HAP-1 (cell line): ENCODE measurements at regions not wholly inside any gene's neighbourhood (a gene's known extent, or its start where the extent isn't known, plus 50 kb on each side); places are given as distances from the start of the nearest gene placed in this dataset.
A peak's percentile ranks its signal among the peaks of the same experiment; 100 is the strongest.
"Not testable (repeated sequence)": the region's sequence is repeated elsewhere in the genome, so short reads cannot be mapped to it uniquely, and the experiment has no call there.

Experiments
- DNase-seq, 2 experiments: peaks; one replicate each; pipeline ENCODE4 v3.0.0-alpha.2; 2016 to 2020; ENCODE audit warnings: low spot score in 2 of 2
- H3K27me3 ChIP-seq: fragments of 250-450 bp; sonication (Bioruptor Pico); 2 replicates; pipeline ENCODE4 v1.5.1; 2020; ENCODE audit warnings: low read depth, mild to moderate bottlenecking, moderate library complexity
- H3K36me3 ChIP-seq: fragments of 250-450 bp; sonication (Bioruptor Pico); replicated peaks from 2 replicates; pipeline ENCODE4 v1.5.1; 2020; ENCODE audit warnings: mild to moderate bottlenecking
- H3K4me1 ChIP-seq: fragments of 250-450 bp; sonication (Bioruptor Pico); 2 replicates; pipeline ENCODE4 v1.5.1; 2020; ENCODE audit warnings: mild to moderate bottlenecking
- H3K4me3 ChIP-seq: fragments of 250-450 bp; sonication (Bioruptor Pico); 2 replicates; pipeline ENCODE4 v1.5.1; 2020; ENCODE audit warnings: mild to moderate bottlenecking, moderate library complexity
- H3K9me3 ChIP-seq: fragments of 250-450 bp; sonication (Bioruptor Pico); 2 replicates; pipeline ENCODE4 v1.5.1; 2020; ENCODE audit warnings: mild to moderate bottlenecking, moderate library complexity
- in situ Hi-C: fragments of 300-500 bp; cut with MboI; formaldehyde crosslinking; loops from 3 replicates; pipeline ENCODE4 v1.14.3; 2020; ENCODE audit warnings: low sequenced_read_pairs, inconsistent platforms, mixed read lengths

- Histone ChIP-seq H3K9me3 (no peaks in the 10 kb centered on the region), H3K4me1 (no peaks in the 10 kb centered on the region), H3K36me3 (no peaks in the 10 kb centered on the region), H3K27me3 (peaks cover 9% of the 10 kb centered on the region; the same call in 1 of the 2 replicates), H3K4me3 (no peak overlapping the region)
- in situ Hi-C loops, result no loop called here
- no peak for DNase-seq
These were observed 362.2 kb upstream of the ROPN1 start for GRCh38 chr3:124354150-124354549.

GRCh38 chr3:124358156-124358555, 366.2 kb upstream of the ROPN1 start:
- in situ Hi-C loops, result no loop called here
- no peak overlapping the region for H3K4me3 ChIP-seq

GRCh38 chr3:124360155-124360554, 368.2 kb upstream of the ROPN1 start:
- Histone ChIP-seq H3K4me3 (no peak overlapping the region), H3K9me3 (no peaks in the 10 kb centered on the region), H3K4me1 (no peaks in the 10 kb centered on the region), H3K27me3 (no peaks in the 10 kb centered on the region), H3K36me3 (no peaks in the 10 kb centered on the region)
- in situ Hi-C loops, result no loop called here
- no peak for DNase-seq

More at GRCh38 chr3:124358156-124358555, 366.2 kb upstream of the ROPN1 start:
- peaks cover 9% of the 10 kb centered on the region; the same call in 1 of the 2 replicates for H3K27me3 ChIP-seq
- H3K36me3 ChIP-seq, result no peaks in the 10 kb centered on the region
- no peaks in the 10 kb centered on the region for H3K9me3 ChIP-seq
- no peak for DNase-seq
- no peaks in the 10 kb centered on the region for H3K4me1 ChIP-seq

GRCh38 chr3:124360563-124360962, 368.6 kb upstream of the ROPN1 start:
- H3K27me3 ChIP-seq, result no peaks in the 10 kb centered on the region
- no peaks in the 10 kb centered on the region for H3K36me3 ChIP-seq
- peak in 1 of 2 experiments; percentile 10 for DNase-seq
- H3K9me3 ChIP-seq, result no peaks in the 10 kb centered on the region
- in situ Hi-C loops, result no loop called here
- no peaks in the 10 kb centered on the region for H3K4me1 ChIP-seq
- H3K4me3 ChIP-seq, result no peak overlapping the region

- Histone ChIP-seq H3K4me3 (no peak overlapping the region), H3K4me1 (no peaks in the 10 kb centered on the region), H3K9me3 (no peaks in the 10 kb centered on the region), H3K27me3 (no peaks in the 10 kb centered on the region), H3K36me3 (no peaks in the 10 kb centered on the region)
- in situ Hi-C loops, result no loop called here
- no peak for DNase-seq
These were observed 368.7 kb upstream of the UMPS start for GRCh38 chr3:124361566-124361965.

- H3K4me3 ChIP-seq, result no peak overlapping the region
- no peaks in the 10 kb centered on the region for H3K4me1 ChIP-seq
- H3K9me3 ChIP-seq, result no peaks in the 10 kb centered on the region
- no peaks in the 10 kb centered on the region for H3K36me3 ChIP-seq
- in situ Hi-C loops, result no loop called here
- DNase-seq, result no peak
- H3K27me3 ChIP-seq, result no peaks in the 10 kb centered on the region
These were observed 367.8 kb upstream of the UMPS start for GRCh38 chr3:124362455-124362854.

GRCh38 chr3:124363476-124363875, 366.8 kb upstream of the UMPS start:
- H3K4me3 ChIP-seq, result no peak overlapping the region
- H3K27me3 ChIP-seq, result no peaks in the 10 kb centered on the region
- no peak for DNase-seq
- no peaks in the 10 kb centered on the region for H3K9me3 ChIP-seq
- H3K4me1 ChIP-seq, result no peaks in the 10 kb centered on the region
- in situ Hi-C loops, result no loop called here
- H3K36me3 ChIP-seq, result no peaks in the 10 kb centered on the region

- Histone ChIP-seq H3K9me3 (no peaks in the 10 kb centered on the region), H3K4me1 (no peaks in the 10 kb centered on the region), H3K4me3 (no peak overlapping the region), H3K36me3 (no peaks in the 10 kb centered on the region), H3K27me3 (no peaks in the 10 kb centered on the region)
- DNase-seq, result no peak
- in situ Hi-C loops, result no loop called here
These were observed 365.8 kb upstream of the UMPS start for GRCh38 chr3:124364317-124365020.

GRCh38 chr3:124366655-124367054, 363.6 kb upstream of the UMPS start:
- H3K4me1 ChIP-seq, DNase-seq, in situ Hi-C loops, H3K36me3 ChIP-seq, H3K4me3 ChIP-seq, H3K27me3 ChIP-seq, H3K9me3 ChIP-seq: not testable (repeated sequence)

GRCh38 chr3:124372775-124373174, 357.5 kb upstream of the UMPS start:
- Histone ChIP-seq H3K4me3 (no peak overlapping the region), H3K4me1 (no peaks in the 10 kb centered on the region), H3K36me3 (no peaks in the 10 kb centered on the region), H3K9me3 (no peaks in the 10 kb centered on the region), H3K27me3 (no peaks in the 10 kb centered on the region)
- peak in 1 of 2 experiments; percentile 12 for DNase-seq
- in situ Hi-C loops, result no loop called here

- Histone ChIP-seq H3K9me3 (no peaks in the 10 kb centered on the region), H3K4me1 (no peaks in the 10 kb centered on the region), H3K27me3 (no peaks in the 10 kb centered on the region), H3K4me3 (no peak overlapping the region), H3K36me3 (no peaks in the 10 kb centered on the region)
- in situ Hi-C loops, result no loop called here
- DNase-seq, result no peak
These were observed 356.7 kb upstream of the UMPS start for GRCh38 chr3:124373524-124373923.

GRCh38 chr3:124374583-124374982, 355.7 kb upstream of the UMPS start:
- H3K36me3 ChIP-seq, result no peaks in the 10 kb centered on the region
- in situ Hi-C loops, result no loop called here

GRCh38 chr3:124381575-124382333, 348.5 kb upstream of the UMPS start:
- Histone ChIP-seq H3K9me3 (no peaks in the 10 kb centered on the region), H3K27me3 (peaks cover 6% of the 10 kb centered on the region; the same call in 1 of the 2 replicates), H3K36me3 (no peaks in the 10 kb centered on the region), H3K4me1 (no peaks in the 10 kb centered on the region), H3K4me3 (no peak overlapping the region)
- in situ Hi-C loops, result no loop called here
- DNase-seq, result no peak

More at GRCh38 chr3:124374583-124374982, 355.7 kb upstream of the UMPS start:
- no peaks in the 10 kb centered on the region for H3K27me3 ChIP-seq
- H3K9me3 ChIP-seq, result no peaks in the 10 kb centered on the region
- no peaks in the 10 kb centered on the region for H3K4me1 ChIP-seq
- H3K4me3 ChIP-seq, result no peak overlapping the region
- no peak for DNase-seq

- Histone ChIP-seq H3K4me3 (no peak overlapping the region), H3K4me1 (no peaks in the 10 kb centered on the region), H3K36me3 (no peaks in the 10 kb centered on the region), H3K27me3 (peaks cover 16% of the 10 kb centered on the region; the same call in 1 of the 2 replicates), H3K9me3 (no peaks in the 10 kb centered on the region)
- in situ Hi-C loops, result no loop called here
- no peak for DNase-seq
These were observed 347.2 kb upstream of the UMPS start for GRCh38 chr3:124383051-124383450.
